Activated CD4-positive, alpha-beta memory T cell treated with anti-CD3 and anti-CD28 coated beads, Interleukin-2, amount 10 ng/mL, durations not matched to agents 7 days and 5 days (primary cell): ENCODE measurements at regions not wholly inside any gene's neighbourhood (a gene's known extent, or its start where the extent isn't known, plus 50 kb on each side); places are given as distances from the start of the nearest gene placed in this dataset.
"Not testable (repeated sequence)": the region's sequence is repeated elsewhere in the genome, so short reads cannot be mapped to it uniquely, and the experiment has no call there.

Source experiments
- CTCF ChIA-PET: fragments of 350-600 bp; sonication (Branson Sonifier 250); formaldehyde crosslinking; loops from one replicate; lab custom pipeline; 2021; ENCODE audit warnings: antibody characterized with exemption, inconsistent platforms; lab: Charles Lee
- POLR2A ChIA-PET: fragments of 350-600 bp; sonication (Branson Sonifier 250); formaldehyde crosslinking; loops from one replicate; lab custom pipeline; 2021; ENCODE audit warnings: antibody characterized with exemption; lab: Charles Lee
- DNase-seq: peaks from one replicate; pipeline ENCODE4 v3.0.0-alpha.2; 2020
- H3K27ac Mint-ChIP-seq: one replicate; pipeline ENCODE4 v1.8.0; 2021; ENCODE audit warnings: mild to moderate bottlenecking, mixed read lengths
- H3K27me3 Mint-ChIP-seq: one replicate; pipeline ENCODE4 v1.8.0; 2021; ENCODE audit warnings: mixed read lengths
- H3K36me3 Mint-ChIP-seq: one replicate; pipeline ENCODE4 v1.8.0; 2021; ENCODE audit warnings: low read depth, mixed read lengths
- H3K4me1 Mint-ChIP-seq: one replicate; pipeline ENCODE4 v1.8.0; 2021; ENCODE audit warnings: mixed read lengths
- H3K4me3 Mint-ChIP-seq: one replicate; pipeline ENCODE4 v1.8.0; 2021; ENCODE audit warnings: mild to moderate bottlenecking, mixed read lengths
- H3K9me3 Mint-ChIP-seq: one replicate; pipeline ENCODE4 v1.8.0; 2021; ENCODE audit warnings: mixed read lengths

DNA sequence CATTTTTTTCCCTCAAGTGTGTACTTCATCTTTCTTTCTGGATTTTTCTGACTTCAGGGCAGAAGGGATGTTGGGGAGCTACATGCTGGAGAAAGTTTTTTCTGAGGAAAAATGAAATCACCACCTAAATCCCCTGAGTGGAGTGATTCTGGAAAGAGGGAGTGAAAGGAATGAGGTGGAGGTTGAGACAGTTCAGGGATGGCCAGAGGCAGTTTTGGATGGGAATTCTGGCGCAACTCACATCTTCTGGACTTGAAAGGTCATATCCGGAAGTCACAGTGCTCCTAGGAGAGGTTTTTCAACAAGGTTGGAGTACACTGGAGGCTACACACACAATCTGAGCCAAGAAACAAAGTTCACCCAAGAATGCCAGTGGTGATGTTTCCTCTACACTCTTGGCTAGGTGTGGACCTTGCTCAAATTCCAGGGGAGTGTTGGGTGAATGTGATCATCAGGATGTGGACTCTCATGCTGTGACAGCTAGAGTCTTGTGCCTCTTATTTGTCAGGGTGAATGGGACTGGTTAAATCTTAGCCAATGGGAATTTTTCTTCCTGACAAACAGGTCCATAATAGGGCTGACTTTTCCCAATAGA lies 161.5 kb downstream of the HLX start:
- Mint-ChIP-seq H3K27ac (no peak overlapping the region), H3K4me1 (peaks cover 3% of the 10 kb centered on the region), H3K4me3 (no peak overlapping the region), H3K36me3 (no peaks in the 10 kb centered on the region), H3K9me3 (no peaks in the 10 kb centered on the region), H3K27me3 (no peaks in the 10 kb centered on the region)
- DNase-seq = no peak
- POLR2A ChIA-PET = no interaction called here
- CTCF ChIA-PET = no interaction called here

GRCh38 chr1:221044538-221044937 lies 165.3 kb downstream of the HLX start:
- Mint-ChIP-seq H3K36me3 (no peaks in the 10 kb centered on the region), H3K27ac (no peak overlapping the region), H3K4me3 (no peak overlapping the region), H3K4me1 (no peaks in the 10 kb centered on the region), H3K27me3 (no peaks in the 10 kb centered on the region), H3K9me3 (no peaks in the 10 kb centered on the region)
- ChIA-PET POLR2A (no interaction called here), CTCF (no interaction called here)
- DNase-seq = no peak

DNA sequence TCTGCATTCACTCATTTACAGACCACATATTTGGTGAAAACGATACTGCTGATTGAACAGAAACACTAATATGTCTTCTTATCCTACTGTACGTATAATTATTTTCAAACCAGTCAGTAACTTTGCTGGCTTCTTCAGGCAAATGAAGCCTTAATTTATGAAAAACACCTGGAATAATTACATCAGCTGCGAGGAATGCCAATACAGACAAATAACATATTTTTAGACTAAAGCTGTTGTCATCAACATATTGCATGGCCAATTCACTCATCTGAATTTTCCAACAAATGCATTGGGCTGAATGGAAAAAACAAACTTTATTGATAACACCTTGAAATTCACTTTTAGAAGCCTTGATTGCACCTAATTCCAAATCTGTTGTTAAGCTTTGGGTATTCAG lies 165.9 kb downstream of the HLX start:
- Mint-ChIP-seq H3K4me1 (no peaks in the 10 kb centered on the region), H3K9me3 (peaks cover 2% of the 10 kb centered on the region), H3K27me3 (no peaks in the 10 kb centered on the region), H3K4me3 (no peak overlapping the region), H3K27ac (no peak overlapping the region), H3K36me3 (no peaks in the 10 kb centered on the region)
- ChIA-PET POLR2A (no interaction called here), CTCF (no interaction called here)
- no peak for DNase-seq

GRCh38 chr1:221045842-221046831 lies 166.9 kb downstream of the HLX start:
- Mint-ChIP-seq H3K27me3 (no peaks in the 10 kb centered on the region), H3K36me3 (no peaks in the 10 kb centered on the region), H3K4me3 (no peak overlapping the region), H3K27ac (no peak overlapping the region), H3K4me1 (no peaks in the 10 kb centered on the region), H3K9me3 (peaks cover 2% of the 10 kb centered on the region)
- DNase-seq = no peak
- CTCF ChIA-PET = no interaction called here
- POLR2A ChIA-PET = no interaction called here

GRCh38 chr1:221051391-221051790 lies 172.1 kb downstream of the HLX start:
- POLR2A ChIA-PET, H3K27me3 Mint-ChIP-seq, H3K36me3 Mint-ChIP-seq, H3K27ac Mint-ChIP-seq, CTCF ChIA-PET, H3K4me3 Mint-ChIP-seq, DNase-seq, H3K9me3 Mint-ChIP-seq, H3K4me1 Mint-ChIP-seq: not testable (repeated sequence)

- H3K27me3 Mint-ChIP-seq = no peaks in the 10 kb centered on the region
- no peaks in the 10 kb centered on the region for H3K36me3 Mint-ChIP-seq
- DNase-seq = no peak
- peaks cover 2% of the 10 kb centered on the region for H3K9me3 Mint-ChIP-seq
- POLR2A ChIA-PET = no interaction called here
- H3K27ac Mint-ChIP-seq = no peak overlapping the region
- CTCF ChIA-PET = no interaction called here
- no peak overlapping the region for H3K4me3 Mint-ChIP-seq
- H3K4me1 Mint-ChIP-seq = no peaks in the 10 kb centered on the region
These were observed 174.6 kb downstream of the HLX start for GRCh38 chr1:221053889-221054288.

DNA sequence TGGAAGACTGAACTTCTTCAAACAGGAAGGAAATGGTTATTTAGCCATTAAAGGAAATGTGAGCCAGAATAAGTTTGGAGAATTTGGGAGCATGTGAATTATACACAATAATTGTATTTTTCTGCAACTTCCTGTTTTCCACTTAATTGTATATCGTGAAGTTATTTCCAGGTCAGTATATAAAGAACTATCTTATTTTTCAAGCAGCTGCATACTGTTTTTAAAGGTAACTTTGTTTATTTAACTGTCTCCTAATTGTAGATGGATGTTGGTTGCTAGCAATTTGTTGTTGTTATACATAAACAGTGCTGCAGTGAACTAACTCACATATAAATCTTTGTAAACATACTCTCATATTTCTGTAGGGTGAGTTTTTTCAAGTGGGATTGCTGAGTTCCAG lies 180.3 kb downstream of the HLX start:
- ChIA-PET POLR2A (no interaction called here), CTCF (no interaction called here)
- Mint-ChIP-seq H3K4me3 (no peak overlapping the region), H3K36me3 (no peaks in the 10 kb centered on the region), H3K27me3 (no peaks in the 10 kb centered on the region), H3K27ac (no peak overlapping the region), H3K9me3 (no peaks in the 10 kb centered on the region), H3K4me1 (no peaks in the 10 kb centered on the region)
- no peak for DNase-seq

GRCh38 chr1:221063651-221064050 lies 184.4 kb downstream of the HLX start:
- ChIA-PET POLR2A (no interaction called here), CTCF (no interaction called here)
- no peaks in the 10 kb centered on the region for H3K27me3 Mint-ChIP-seq
- H3K4me1 Mint-ChIP-seq = no peaks in the 10 kb centered on the region
- no peak overlapping the region for H3K4me3 Mint-ChIP-seq
- no peaks in the 10 kb centered on the region for H3K36me3 Mint-ChIP-seq
- DNase-seq = no peak
- no peak overlapping the region for H3K27ac Mint-ChIP-seq
- H3K9me3 Mint-ChIP-seq = no peaks in the 10 kb centered on the region

DNA sequence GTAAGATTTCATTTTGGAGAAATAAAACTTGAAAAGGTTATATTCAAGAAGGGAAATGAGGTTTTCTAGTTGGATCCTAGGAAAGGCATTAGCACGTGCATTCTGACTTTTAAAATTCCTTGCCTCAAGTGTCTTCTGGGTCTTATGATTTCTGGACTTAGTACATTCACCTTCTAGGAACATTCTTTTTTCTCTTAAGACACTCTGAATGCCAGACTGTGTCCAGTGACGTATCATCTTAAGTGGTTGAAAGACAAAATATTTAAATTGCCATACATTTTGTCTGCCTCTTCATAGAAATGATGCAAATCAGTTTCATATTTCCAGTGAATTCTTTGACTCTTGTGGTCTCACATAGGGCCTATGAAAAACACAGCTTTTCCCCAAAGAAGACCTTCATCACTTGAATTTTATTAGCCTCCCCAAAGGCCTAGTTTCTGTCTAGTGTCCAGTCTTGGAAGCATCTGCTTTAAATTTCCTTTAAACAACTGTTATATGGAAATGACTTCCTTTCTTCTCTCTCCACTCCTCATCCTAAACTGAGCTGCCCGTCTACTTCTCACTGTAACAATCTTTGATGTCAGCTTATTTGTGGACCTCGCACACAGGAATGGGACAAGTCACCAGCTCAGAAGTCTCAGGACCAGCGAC lies 187.2 kb downstream of the HLX start:
- ChIA-PET CTCF (no interaction called here), POLR2A (no interaction called here)
- Mint-ChIP-seq H3K4me3 (no peak overlapping the region), H3K4me1 (peaks cover 4% of the 10 kb centered on the region), H3K27me3 (no peaks in the 10 kb centered on the region), H3K9me3 (no peaks in the 10 kb centered on the region), H3K36me3 (no peaks in the 10 kb centered on the region), H3K27ac (no peak overlapping the region)
- no peak for DNase-seq

DNA sequence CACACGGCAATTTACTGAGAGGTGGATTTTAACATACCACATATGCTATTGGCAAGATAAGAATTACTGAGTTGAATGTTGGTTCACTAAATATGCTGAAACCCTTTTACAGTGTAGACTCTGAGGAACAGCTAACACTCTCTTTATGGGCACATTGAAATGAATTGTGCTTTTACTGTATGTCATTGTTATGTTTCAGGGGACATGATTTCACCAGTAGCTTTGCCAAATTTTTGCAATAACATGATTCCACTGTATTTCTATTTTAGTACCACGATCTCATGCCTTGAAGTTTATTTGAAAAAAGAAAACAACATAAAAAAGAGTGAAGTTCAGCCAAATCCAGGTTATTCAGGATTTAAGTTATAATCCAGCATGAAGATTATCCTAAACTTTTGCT lies 188.5 kb downstream of the HLX start:
- no peaks in the 10 kb centered on the region for H3K36me3 Mint-ChIP-seq
- H3K4me3 Mint-ChIP-seq = no peak overlapping the region
- H3K9me3 Mint-ChIP-seq = no peaks in the 10 kb centered on the region
- no peak overlapping the region for H3K27ac Mint-ChIP-seq
- H3K4me1 Mint-ChIP-seq = peaks cover 4% of the 10 kb centered on the region
- DNase-seq = no peak
- H3K27me3 Mint-ChIP-seq = no peaks in the 10 kb centered on the region
- CTCF ChIA-PET = no interaction called here
- POLR2A ChIA-PET = no interaction called here

DNA sequence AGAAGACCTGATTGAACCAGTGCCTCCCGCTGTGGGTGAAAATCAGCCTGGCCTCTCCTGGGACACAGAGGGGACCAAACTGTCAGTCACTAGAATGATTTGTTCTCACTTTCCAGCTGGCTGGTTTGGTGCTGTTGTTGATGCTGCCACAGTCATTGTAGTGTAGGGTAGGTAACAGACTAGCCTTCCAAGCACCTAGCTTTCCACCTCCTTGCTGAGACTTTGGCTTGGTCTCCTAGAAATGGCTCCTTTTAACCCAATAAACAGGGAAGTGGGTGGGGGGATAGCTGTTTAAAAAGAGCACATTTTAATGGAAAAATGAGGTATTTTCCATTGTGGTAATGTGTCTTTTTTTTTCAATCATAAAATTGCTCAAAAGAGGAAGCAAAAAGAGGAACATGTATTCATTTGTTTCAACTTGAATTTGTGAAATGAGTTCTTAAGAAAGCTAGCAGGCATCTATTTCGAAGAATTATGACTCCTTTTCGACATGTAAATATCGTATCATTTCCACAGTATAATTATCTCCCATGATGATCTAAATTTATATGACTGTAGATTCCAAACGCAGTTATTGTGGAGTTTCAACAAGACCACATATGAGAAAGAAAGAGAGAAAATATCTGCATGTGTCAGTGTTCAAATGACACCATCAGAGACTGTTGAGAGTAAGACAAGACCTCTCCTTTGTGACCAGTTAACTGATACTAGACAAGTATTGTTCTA lies 190.1 kb downstream of the HLX start:
- H3K4me1 Mint-ChIP-seq = peaks cover 4% of the 10 kb centered on the region
- ChIA-PET POLR2A (no interaction called here), CTCF (no interaction called here)
- DNase-seq = no peak
- H3K36me3 Mint-ChIP-seq = no peaks in the 10 kb centered on the region
- no peak overlapping the region for H3K27ac Mint-ChIP-seq
- H3K9me3 Mint-ChIP-seq = no peaks in the 10 kb centered on the region
- no peak overlapping the region for H3K4me3 Mint-ChIP-seq
- no peaks in the 10 kb centered on the region for H3K27me3 Mint-ChIP-seq

- no peaks in the 10 kb centered on the region for H3K36me3 Mint-ChIP-seq
- no peaks in the 10 kb centered on the region for H3K9me3 Mint-ChIP-seq
- CTCF ChIA-PET = no interaction called here
- no peak overlapping the region for H3K27ac Mint-ChIP-seq
- H3K27me3 Mint-ChIP-seq = no peaks in the 10 kb centered on the region
- no peak for DNase-seq
- H3K4me3 Mint-ChIP-seq = no peak overlapping the region
- POLR2A ChIA-PET = no interaction called here
- H3K4me1 Mint-ChIP-seq = peaks cover 4% of the 10 kb centered on the region
These were observed 190.7 kb downstream of the HLX start for GRCh38 chr1:221069986-221070385.

DNA sequence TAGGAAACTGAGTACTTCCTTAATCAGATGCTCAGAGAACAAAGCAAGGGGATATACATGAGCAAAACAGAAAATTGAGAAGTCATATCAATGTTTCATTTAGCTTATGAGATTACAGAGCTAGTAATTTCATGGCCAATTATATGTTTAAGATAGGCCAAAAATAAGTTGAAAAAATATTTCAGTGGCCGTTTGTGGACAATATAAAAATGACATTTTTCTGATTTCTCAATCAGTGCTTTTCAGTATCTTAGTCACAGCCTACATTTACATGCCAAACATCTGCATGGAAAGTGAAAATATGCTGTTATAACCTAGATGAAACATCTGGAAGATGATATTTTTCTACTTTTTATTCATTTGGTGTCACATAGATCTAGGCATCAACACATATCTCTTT lies 192.5 kb downstream of the HLX start:
- Mint-ChIP-seq H3K4me3 (no peak overlapping the region), H3K27me3 (no peaks in the 10 kb centered on the region), H3K36me3 (no peaks in the 10 kb centered on the region), H3K9me3 (no peaks in the 10 kb centered on the region), H3K4me1 (peaks cover 4% of the 10 kb centered on the region), H3K27ac (no peak overlapping the region)
- DNase-seq = no peak
- ChIA-PET POLR2A (no interaction called here), CTCF (no interaction called here)
